Vagina (tissue), 2 donors: ENCODE measurements at regions not wholly inside any gene's neighbourhood (a gene's known extent, or its start where the extent isn't known, plus 50 kb on each side); places are given as distances from the start of the nearest gene placed in this dataset.
"Not testable (repeated sequence)": the region's sequence is repeated elsewhere in the genome, so short reads cannot be mapped to it uniquely, and the experiment has no call there.

Source experiments
- CTCF ChIP-seq, 3 experiments: fragments of 450-650 bp in 2 of 3; fragments of 200-600 bp in 1 of 3; sonication (generic) in 1 of 3; IDR thresholded peaks; one replicate each; pipeline ENCODE4 v1.5.1; 2017 to 2019; ENCODE audit warnings: antibody characterized with exemption in 3 of 3, mild to moderate bottlenecking in 2 of 3, moderate library complexity in 2 of 3
- POLR2A ChIP-seq, 2 donors: fragments of 450-650 bp; IDR thresholded peaks; one replicate each; pipeline ENCODE4 v1.6.1; 2017; ENCODE audit warnings: antibody characterized with exemption in 2 of 2, mild to moderate bottlenecking in 2 of 2, moderate library complexity in 2 of 2
- POLR2AphosphoS5 ChIP-seq, 2 donors: sonication (generic); formaldehyde crosslinking; IDR thresholded peaks; one replicate each; pipeline ENCODE4 v1.9.0; 2017; ENCODE audit warnings: antibody characterized with exemption in 2 of 2, mild to moderate bottlenecking in 2 of 2, low read depth in 1 of 2; ENCODE audit not compliant: insufficient read depth in 1 of 2

GRCh38 chr1:56014-56531, 395.4 kb downstream of the OR4F29 start:
- TF ChIP-seq CTCF (IDR thresholded peaks at IDR 0.05); POLR2AphosphoS5 (IDR thresholded peaks at IDR 0.05; ENCODE audit: insufficient read depth in 1 of 2, low read depth in 1 of 2); POLR2A (IDR thresholded peaks at IDR 0.05): not testable (repeated sequence)
